A549 (cell line): ENCODE measurements at regions not wholly inside any gene's neighbourhood (a gene's known extent, or its start where the extent isn't known, plus 50 kb on each side); places are given as distances from the start of the nearest gene placed in this dataset.

Source experiments
- ATAC-seq, 2 experiments: fragments of 200-7000 bp in 1 of 2; fragments of >200 bp in 1 of 2; cut with Nextera tagmentation in 1 of 2; cut with Tn5 transposase in 1 of 2; 3 replicates each; pipeline versions ENCODE4 v1.8.0 to v1.9.1; 2018 to 2020; ENCODE audit warnings: mild to moderate bottlenecking in 1 of 2, moderate library complexity in 1 of 2
- CTCF ChIA-PET: fragments of 300-600 bp; sonication (Branson Sonifier 250); formaldehyde crosslinking; extraction: SDS; loops from one replicate; lab custom pipeline; 2021; ENCODE audit warnings: antibody characterized with exemption, inconsistent platforms; lab: Yijun Ruan, JAX
- POLR2A ChIA-PET: fragments of 350-600 bp; formaldehyde crosslinking; extraction: SDS; loops from one replicate; lab custom pipeline; 2021; ENCODE audit warnings: antibody characterized with exemption, inconsistent platforms; lab: Yijun Ruan, JAX
- DNase-seq, 2 experiments: peaks; one replicate each; pipeline versions ENCODE4 v3.0.0 to v3.0.0-alpha.2; 2011 to 2016; ENCODE audit warnings: low read depth in 1 of 2, low spot score in 1 of 2
- FAIRE-seq: peaks from 2 replicates; lab custom pipeline; 2011; peaks lifted over from hg19 to GRCh38; lab: Jason Lieb, UNC
- H3K27ac ChIP-seq, 2 experiments: fragments of >200 bp; sonication (Bioruptor Twin); formaldehyde crosslinking; 3 replicates each; pipeline ENCODE4 v1.5.1; 2016 to 2017
- H3K4me1 ChIP-seq: fragments of >200 bp; sonication (Bioruptor Twin); formaldehyde crosslinking; 3 replicates; pipeline ENCODE4 v1.6.1; 2016
- H3K4me2 ChIP-seq: fragments of >200 bp; sonication (Bioruptor Twin); formaldehyde crosslinking; 3 replicates; pipeline ENCODE4 v1.6.1; 2016
- H3K4me3 ChIP-seq: fragments of >200 bp; sonication (Bioruptor Twin); formaldehyde crosslinking; 3 replicates; pipeline ENCODE4 v1.5.1; 2016
- H3K9me3 ChIP-seq: fragments of >200 bp; sonication (Bioruptor Twin); formaldehyde crosslinking; 3 replicates; pipeline ENCODE4 v1.6.1; 2016
- ATOH8 ChIP-seq: fragments of 250-450 bp; sonication (Bioruptor Pico); IDR thresholded peaks from 2 replicates; pipeline ENCODE4 v1.5.0; 2020; ENCODE audit warnings: low read depth, mild to moderate bottlenecking, moderate library complexity
- BCL3 ChIP-seq: fragments of >200 bp; sonication (Bioruptor Twin); formaldehyde crosslinking; IDR thresholded peaks from 3 replicates; pipeline ENCODE4 v1.6.1; 2016
- CBX2 ChIP-seq: fragments of 200-600 bp; sonication (generic); IDR thresholded peaks from 2 replicates; pipeline ENCODE4 v1.6.1; 2016; ENCODE audit warnings: low read depth, mild to moderate bottlenecking, borderline replicate concordance
- CBX8 ChIP-seq: fragments of 200-600 bp; sonication (generic); IDR thresholded peaks from 2 replicates; pipeline ENCODE4 v1.6.1; 2016
- CTCF ChIP-seq: fragments of >200 bp; sonication (Bioruptor Twin); formaldehyde crosslinking; IDR thresholded peaks from 3 replicates; pipeline ENCODE4 v1.5.1; 2016
- EHF ChIP-seq: fragments of 250-450 bp; sonication (Bioruptor Pico); IDR thresholded peaks from 2 replicates; pipeline ENCODE4 v1.5.0; 2020; ENCODE audit warnings: mild to moderate bottlenecking
- EHMT2 ChIP-seq: fragments of 200-600 bp; sonication (generic); IDR thresholded peaks from 2 replicates; pipeline ENCODE4 v1.6.1; 2016; ENCODE audit warnings: antibody characterized with exemption, low read depth, mild to moderate bottlenecking, moderate library complexity
- FOSB ChIP-seq: fragments of 250-450 bp; sonication (Bioruptor Pico); IDR thresholded peaks from 2 replicates; pipeline ENCODE4 v1.5.0; 2020; ENCODE audit warnings: mild to moderate bottlenecking, moderate library complexity
- FOSL2 ChIP-seq, 2 experiments: fragments of 450-650 bp in 1 of 2; fragments of >200 bp in 1 of 2; sonication (Bioruptor Twin) in 1 of 2; formaldehyde crosslinking; IDR thresholded peaks; 2 replicates each; pipeline versions ENCODE4 v1.5.0 to v1.6.1; 2016 to 2020; ENCODE audit warnings: mild to moderate bottlenecking in 1 of 2, moderate library complexity in 1 of 2
- GATA3 ChIP-seq: IDR thresholded peaks from 2 replicates; pipeline ENCODE4 v1.6.1; 2012; ENCODE audit warnings: borderline replicate concordance
- HES2 ChIP-seq: fragments of >200 bp; sonication (Bioruptor Twin); formaldehyde crosslinking; IDR thresholded peaks from 2 replicates; pipeline ENCODE4 v1.6.1; 2016
- HMGXB4 ChIP-seq: fragments of 250-450 bp; sonication (Bioruptor Pico); IDR thresholded peaks from 2 replicates; pipeline ENCODE4 v1.5.0; 2021; ENCODE audit warnings: mild to moderate bottlenecking, moderate library complexity, borderline replicate concordance
- HOXB5 ChIP-seq: fragments of 250-450 bp; sonication (Bioruptor Pico); IDR thresholded peaks from 2 replicates; pipeline ENCODE4 v1.5.0; 2020; ENCODE audit warnings: mild to moderate bottlenecking, moderate library complexity
- KDM5A ChIP-seq: fragments of 200-600 bp; sonication (generic); IDR thresholded peaks from 2 replicates; pipeline ENCODE4 v1.6.1; 2016; ENCODE audit warnings: antibody characterized with exemption, mild to moderate bottlenecking
- MAX ChIP-seq: IDR thresholded peaks from 2 replicates; pipeline ENCODE4 v1.6.1; 2012
- MAZ ChIP-seq: fragments of 150-350 bp; IDR thresholded peaks from 2 replicates; pipeline ENCODE4 v1.6.1; 2014; ENCODE audit warnings: antibody characterized with exemption, low read depth, low read length, borderline replicate concordance
- NPAS2 ChIP-seq: fragments of 250-450 bp; sonication (Bioruptor Pico); IDR thresholded peaks from 2 replicates; pipeline ENCODE4 v1.8.0; 2022; ENCODE audit warnings: mild to moderate bottlenecking, moderate library complexity, borderline replicate concordance
- POLR2A ChIP-seq: IDR thresholded peaks from 2 replicates; pipeline ENCODE4 v1.6.1; 2012; ENCODE audit warnings: mild to moderate bottlenecking, low read length
- RAD21 ChIP-seq, 2 experiments: fragments of >200 bp in 1 of 2; sonication (Bioruptor Twin) in 1 of 2; formaldehyde crosslinking in 1 of 2; IDR thresholded peaks in 1 of 2; conservative IDR thresholded peaks in 1 of 2; 2 replicates in 1 of 2; 3 replicates in 1 of 2; pipeline ENCODE4 v1.6.1; 2012 to 2018; ENCODE audit warnings: inconsistent platforms in 1 of 2
- RARB ChIP-seq: fragments of 250-450 bp; sonication (Bioruptor Pico); IDR thresholded peaks from 2 replicates; pipeline ENCODE4 v1.8.0; 2021; ENCODE audit warnings: mild to moderate bottlenecking, moderate library complexity
- REST ChIP-seq: fragments of 200-600 bp; sonication (generic); IDR thresholded peaks from 2 replicates; pipeline ENCODE4 v1.6.1; 2016; ENCODE audit warnings: antibody characterized with exemption, mild to moderate bottlenecking, moderate library complexity
- RFX5 ChIP-seq: fragments of 450-650 bp; IDR thresholded peaks from 2 replicates; pipeline ENCODE4 v1.7.1; 2014; ENCODE audit warnings: antibody characterized with exemption, mild to moderate bottlenecking, moderate library complexity
- RNF2 ChIP-seq: fragments of 200-600 bp; sonication (generic); IDR thresholded peaks from 2 replicates; pipeline ENCODE4 v1.6.1; 2016; ENCODE audit warnings: low read depth, mild to moderate bottlenecking, antibody characterized with exemption, moderate library complexity, borderline replicate concordance
- TP53 ChIP-seq: fragments of 250-450 bp; sonication (Bioruptor Pico); IDR thresholded peaks from 2 replicates; pipeline ENCODE4 v1.5.0; 2021; ENCODE audit warnings: mild to moderate bottlenecking, moderate library complexity
- WGBS: methylation state at CpG from one replicate; pipeline ENCODE4 v1.1.6; 2017; ENCODE audit errors: missing lambda C conversion rate; 5-methylcytosine and 5-hydroxymethylcytosine counted together

- DNase-seq (no peak), ATAC-seq (no peak), FAIRE-seq (no peak)
- H3K4me2 ChIP-seq = no peak overlapping the region
- H3K4me1 ChIP-seq = no peaks in the 10 kb centered on the region
- H3K27ac ChIP-seq = no peak overlapping the region
- H3K4me3 ChIP-seq = no peak overlapping the region
- ChIA-PET CTCF (no interaction called here), POLR2A (no interaction called here)
- WGBS = 39% methylated on average over 3 of the region's 3 CpGs
- no peak for TF ChIP-seq ATOH8 (CRISPR knock-in tag)
- no peak for TF ChIP-seq NPAS2
- no peak for TF ChIP-seq MAX
- TF ChIP-seq HOXB5 (CRISPR knock-in tag) = no peak
- TF ChIP-seq FOSB (CRISPR knock-in tag) = no peak
- no peak for TF ChIP-seq EHF (CRISPR knock-in tag)
- TF ChIP-seq RARB = no peak
- no peak for TF ChIP-seq BCL3
- no peak for TF ChIP-seq RNF2
- no peak for TF ChIP-seq GATA3
- TF ChIP-seq CBX2 = no peak
- TF ChIP-seq KDM5A = no peak
- no peak for TF ChIP-seq EHMT2
- TF ChIP-seq RFX5 = no peak
- TF ChIP-seq POLR2A = no peak
- 0 out of 3 replicates have a peak, but pooled peaks cover 5% of the 10 kb centered on the region for H3K9me3 ChIP-seq
Measured at GRCh38 chr12:42774238-42774637, 184.7 kb upstream of the PRICKLE1 start.

- FAIRE-seq = no peak
- H3K4me3 ChIP-seq = no peak overlapping the region
- TF ChIP-seq FOSL2 (IDR thresholded peaks at IDR 0.05) (no peak), FOSL2 (CRISPR knock-in tag; IDR thresholded peaks at IDR 0.05) (no peak), BCL3 (no peak), REST (no peak), HMGXB4 (CRISPR knock-in tag) (no peak), MAZ (no peak), CBX8 (no peak), HOXB5 (CRISPR knock-in tag) (no peak), RAD21 (conservative IDR thresholded peaks at IDR 0.05 in 1 of 2, IDR thresholded peaks at IDR 0.05 in 1 of 2) (no peak), HES2 (no peak), EHMT2 (no peak), MAX (no peak), CBX2 (no peak), CTCF (no peak), TP53 (CRISPR knock-in tag) (no peak), POLR2A (no peak)
- TF ChIP-seq, all 56 proteins: peak for 0
- H3K4me2 ChIP-seq = no peak overlapping the region
- 48% methylated on average over 3 of the region's 3 CpGs for WGBS
- 0 out of 3 replicates have a peak, but pooled peaks cover 5% of the 10 kb centered on the region for H3K9me3 ChIP-seq
- H3K27ac ChIP-seq = no peak overlapping the region
- no peaks in the 10 kb centered on the region for H3K4me1 ChIP-seq
- ChIA-PET CTCF (no interaction called here), POLR2A (no interaction called here)
- ATAC-seq (no peak), DNase-seq (no peak)
Measured at GRCh38 chr12:42770261-42770660, 180.7 kb upstream of the PRICKLE1 start.
